ENCODE measurements at regions not wholly inside any gene's neighbourhood (a gene's known extent, or its start where the extent isn't known, plus 50 kb on each side); places are given as distances from the start of the nearest gene placed in this dataset.

DNA sequence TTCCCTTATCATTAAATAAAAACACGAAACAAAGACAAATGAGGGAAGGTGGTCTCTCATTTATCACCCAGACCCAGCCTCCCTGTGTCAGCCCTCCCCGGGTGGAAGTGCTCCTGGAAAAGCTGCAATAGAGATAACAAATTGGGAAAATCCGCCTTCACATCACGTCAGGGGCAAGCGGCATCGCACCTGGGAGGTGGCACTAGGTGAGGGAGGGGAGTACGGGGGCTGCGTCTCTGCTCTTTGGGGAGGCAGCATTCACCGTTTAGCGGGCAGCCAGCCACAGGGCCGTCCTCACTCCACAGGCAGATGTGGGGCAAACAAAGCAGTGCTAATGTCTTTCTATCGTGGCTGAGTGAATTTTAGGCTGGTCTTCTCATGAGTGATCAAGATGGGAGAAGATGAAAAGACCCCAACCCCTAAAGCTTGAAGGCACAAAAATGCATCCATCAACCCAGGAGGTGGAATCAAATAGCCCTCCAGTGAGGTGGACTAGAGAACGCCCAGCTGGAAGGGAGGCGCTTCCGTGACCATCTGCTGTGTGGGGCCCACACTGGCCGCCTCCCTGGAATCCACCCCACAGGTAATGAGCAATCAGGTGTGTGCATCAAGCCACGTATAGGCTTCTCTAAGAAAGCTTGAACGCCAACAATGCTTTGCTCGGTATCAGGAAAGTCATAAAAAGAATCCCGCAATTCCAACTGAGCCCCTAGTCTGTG lies 629.5 kb downstream of the BRD1 start:
- DNase-seq (ENCODE audit: low read depth in 2 of 2): no peak

- no peak for DNase-seq (ENCODE audit: low read depth in 2 of 2)
Observed at GRCh38 chr22:49197505-49197904, 630.2 kb downstream of the BRD1 start.

DNA sequence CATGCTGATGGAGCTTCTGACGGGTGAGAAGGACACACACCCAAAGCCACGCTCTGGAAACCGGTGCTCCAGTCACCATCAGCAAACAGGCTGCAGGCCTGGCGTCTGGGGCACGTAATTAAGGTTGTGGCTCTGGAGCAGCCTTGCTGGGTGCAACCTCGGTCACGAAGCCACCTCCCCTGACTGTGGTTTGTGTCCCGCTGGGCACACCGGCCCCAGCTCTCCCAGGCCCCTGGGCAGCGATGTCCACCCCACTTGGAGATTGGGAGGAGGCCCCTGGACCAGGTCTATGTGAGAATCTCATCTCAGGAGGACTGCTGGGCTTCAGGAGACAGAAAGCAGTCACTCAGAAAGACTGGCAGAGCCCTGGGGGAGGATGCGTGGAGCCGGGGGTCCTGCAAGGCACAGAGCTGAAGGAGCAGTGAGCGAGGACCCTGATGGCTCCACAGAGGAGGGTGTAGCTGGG lies 631.6 kb downstream of the BRD1 start:
- DNase-seq (ENCODE audit: low read depth in 2 of 2): no peak

DNA sequence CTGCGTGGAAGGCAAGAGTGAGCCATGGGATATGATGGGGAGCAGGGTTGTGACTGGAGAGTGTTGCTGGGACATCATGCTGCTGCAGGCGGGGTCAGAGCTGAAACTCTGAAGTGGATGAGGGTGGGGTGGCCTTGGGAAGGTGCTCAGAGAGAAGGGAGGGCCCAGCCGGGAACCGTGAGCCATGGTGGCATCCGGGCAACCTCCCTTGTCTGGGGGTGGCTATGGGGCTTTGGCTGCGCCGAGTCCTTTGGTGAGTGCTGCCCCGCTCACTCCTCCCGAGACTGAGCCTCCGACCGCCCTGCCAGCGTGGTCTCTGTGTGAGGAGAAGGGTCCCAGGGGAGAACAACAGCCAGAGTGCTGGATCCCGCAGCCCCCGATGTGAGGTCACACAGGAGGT lies 632.0 kb downstream of the BRD1 start:
- no peak for DNase-seq (ENCODE audit: low read depth in 2 of 2)

- DNase-seq (ENCODE audit: low read depth in 2 of 2): no peak
Observed at GRCh38 chr22:49193901-49194465, 633.7 kb downstream of the BRD1 start.

DNA sequence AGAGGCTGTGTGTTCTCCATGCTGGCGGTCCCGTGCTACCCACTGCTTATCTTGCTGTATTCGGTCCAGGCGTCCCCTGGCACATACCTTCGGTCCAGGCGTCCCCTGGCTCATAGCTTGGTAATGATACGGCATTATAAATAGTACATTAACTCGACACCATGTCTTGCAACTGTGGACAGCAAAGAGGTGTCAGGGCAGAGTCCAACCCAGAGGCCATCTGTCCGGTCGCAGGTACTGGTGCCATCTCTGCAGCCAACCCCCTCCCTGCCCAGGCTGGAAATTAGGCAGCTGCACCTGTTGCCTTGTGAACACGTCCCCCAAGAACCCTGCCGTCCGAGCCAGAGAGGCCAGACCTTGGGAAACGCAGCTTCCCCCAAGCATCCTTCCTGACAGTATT lies 634.3 kb downstream of the BRD1 start:
- no peak for DNase-seq (ENCODE audit: low read depth in 2 of 2)

GRCh38 chr22:49192857-49193250 lies 634.8 kb downstream of the BRD1 start:
- DNase-seq (ENCODE audit: low read depth in 2 of 2): no peak

DNA sequence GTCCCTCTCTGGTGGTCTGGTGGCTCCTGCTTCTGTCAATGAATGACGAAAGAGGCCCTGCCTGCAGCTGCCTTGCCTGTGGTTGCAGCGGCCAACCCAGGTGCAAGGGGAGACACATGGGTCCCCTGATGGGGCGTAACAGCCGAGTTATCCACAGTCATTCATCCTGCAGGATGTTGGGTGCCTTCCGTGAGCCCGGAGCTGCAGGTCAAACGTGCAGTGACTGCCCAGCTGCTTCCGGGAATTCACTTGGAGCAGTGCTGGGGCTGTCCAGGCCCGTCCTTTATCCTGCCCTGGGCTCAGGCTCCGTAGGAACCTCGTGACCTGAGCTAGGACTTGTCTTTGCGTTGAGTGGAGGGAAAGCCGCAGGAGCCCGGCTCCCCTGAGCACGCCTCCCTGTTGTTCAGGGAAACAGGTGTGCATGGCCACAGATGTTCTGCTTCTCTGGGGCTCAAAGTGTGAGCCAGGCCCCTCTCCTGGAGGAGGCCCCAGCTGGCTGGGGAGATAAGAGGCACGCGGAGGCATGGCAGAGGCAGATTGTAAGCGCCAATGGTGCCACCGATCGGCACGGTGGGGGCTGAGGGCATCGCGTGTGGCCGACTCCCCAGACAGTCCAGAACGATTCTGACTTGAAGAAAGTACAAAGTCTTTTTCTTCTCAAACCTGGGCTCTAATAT lies 635.4 kb downstream of the BRD1 start:
- DNase-seq (ENCODE audit: low read depth in 2 of 2): no peak

DNA sequence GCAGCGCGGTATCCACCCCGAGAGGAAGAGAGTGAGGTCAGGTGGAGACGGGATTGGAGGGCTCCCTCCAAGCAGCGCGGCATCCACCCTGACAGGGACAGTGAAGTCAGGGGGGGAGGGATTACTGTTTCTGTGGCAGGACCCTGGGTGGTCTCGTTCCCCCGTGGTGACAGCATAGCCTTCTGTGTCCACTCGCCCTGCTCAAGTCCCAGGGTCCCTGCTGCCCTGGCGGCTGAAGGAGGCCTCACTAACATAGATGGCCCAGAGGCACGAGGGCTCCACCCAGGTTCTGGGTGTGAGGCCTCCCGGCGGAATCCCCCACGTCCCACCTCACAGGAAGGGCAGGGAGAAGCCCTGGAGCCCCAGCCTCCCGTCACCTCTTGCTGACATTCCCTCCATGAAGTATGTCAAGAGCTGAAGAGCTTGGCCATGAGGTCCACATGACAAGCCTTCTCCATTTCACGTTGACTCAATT lies 636.1 kb downstream of the BRD1 start:
- DNase-seq (ENCODE audit: low read depth in 2 of 2): no peak

DNA sequence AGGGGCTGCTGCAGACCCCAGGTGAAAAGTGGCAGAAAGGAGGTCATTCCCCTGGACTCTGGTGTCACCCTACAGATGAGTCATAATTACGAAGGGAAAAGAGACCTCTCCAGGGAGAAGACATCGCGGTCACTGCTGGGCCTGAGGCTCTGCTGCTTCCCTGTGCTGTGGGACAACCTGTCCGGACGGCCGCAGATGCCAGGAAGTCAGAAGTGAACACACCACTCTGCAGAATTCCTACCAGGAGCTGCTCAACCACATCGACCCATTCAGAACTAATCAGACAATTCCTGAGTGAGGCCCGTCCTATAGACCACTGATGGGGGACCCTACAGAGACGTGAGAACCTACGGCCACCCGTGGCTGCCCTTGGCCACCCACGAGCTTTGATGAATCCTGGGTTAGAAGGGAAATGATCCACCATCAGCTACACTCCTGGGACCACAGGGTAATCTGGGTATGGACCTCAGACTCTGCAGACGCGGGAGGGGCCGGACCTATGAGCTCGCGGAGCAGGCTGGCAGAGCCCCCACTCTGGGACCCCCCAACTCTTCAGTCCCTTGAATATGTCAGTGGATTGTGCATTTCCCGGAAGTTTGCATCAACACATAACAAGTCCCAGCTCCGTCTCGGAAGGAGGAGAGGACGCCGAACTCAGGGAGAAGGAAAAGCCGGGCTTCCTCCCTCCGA lies 636.7 kb downstream of the BRD1 start:
- DNase-seq (ENCODE audit: low read depth in 2 of 2): no peak

GRCh38 chr22:49189871-49190270 lies 637.8 kb downstream of the BRD1 start:
- no peak for DNase-seq (ENCODE audit: low read depth in 2 of 2)

GRCh38 chr22:49188591-49188990 lies 639.1 kb downstream of the BRD1 start:
- DNase-seq (ENCODE audit: low read depth in 2 of 2): no peak

- no peak for DNase-seq (ENCODE audit: low read depth in 2 of 2)
Observed at GRCh38 chr22:49188091-49188490, 639.6 kb downstream of the BRD1 start.

- no peak for DNase-seq (ENCODE audit: low read depth in 2 of 2)
Observed at GRCh38 chr22:49186762-49187161, 640.9 kb downstream of the BRD1 start.

- no peak for DNase-seq (ENCODE audit: low read depth in 2 of 2)
Observed at GRCh38 chr22:49186293-49186692, 641.4 kb downstream of the BRD1 start.

DNA sequence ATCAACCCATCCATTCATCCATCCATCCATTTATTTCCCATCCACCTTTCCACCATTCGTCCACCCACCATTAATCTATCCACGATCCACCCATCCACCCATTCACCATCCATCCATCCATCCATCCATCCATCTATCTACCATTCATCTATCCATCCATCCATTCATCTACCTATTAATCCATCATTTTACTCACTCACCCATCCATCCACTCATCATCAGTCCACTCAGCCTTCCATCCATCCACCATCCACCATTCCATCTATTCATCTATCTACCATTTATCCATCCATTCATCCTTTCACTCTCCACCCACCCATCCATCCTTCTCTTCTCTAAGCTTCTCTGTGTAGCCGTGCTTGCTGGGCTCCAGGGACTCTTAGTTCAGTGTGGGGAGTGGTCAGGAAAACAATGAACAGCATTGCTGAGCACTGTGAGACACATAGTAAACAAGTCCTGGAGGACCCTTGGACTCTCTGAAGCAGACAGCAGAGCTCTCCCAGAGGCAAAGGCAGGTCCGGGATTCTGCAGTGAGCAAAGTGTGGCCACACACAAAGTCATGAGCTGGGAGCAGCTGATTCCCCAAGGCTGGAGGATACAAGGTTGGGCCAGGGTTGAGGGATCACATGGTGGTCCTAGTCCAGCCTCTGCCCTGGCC lies 642.2 kb downstream of the BRD1 start:
- DNase-seq (ENCODE audit: low read depth in 2 of 2): no peak

DNA sequence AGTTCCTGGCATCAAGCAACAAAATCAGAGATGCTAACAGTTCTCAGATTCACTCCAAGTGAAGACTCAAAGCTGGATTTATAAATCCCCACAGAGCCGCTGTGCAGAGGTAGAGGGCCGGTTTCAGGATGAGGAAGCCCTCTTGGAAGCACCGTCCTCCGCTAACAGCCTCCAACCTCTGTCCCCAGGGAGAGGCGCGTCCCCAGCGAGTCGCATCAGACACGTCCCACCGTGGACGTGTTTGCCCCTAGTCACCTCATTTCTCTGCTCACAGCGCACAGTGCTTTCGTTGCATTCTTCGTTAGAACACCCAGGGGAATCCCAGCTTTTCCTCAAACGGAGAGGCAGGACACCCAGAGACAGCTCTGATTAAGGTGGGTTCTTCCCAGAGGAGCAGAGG lies 642.9 kb downstream of the BRD1 start:
- no peak for DNase-seq (ENCODE audit: low read depth in 2 of 2)

DNA sequence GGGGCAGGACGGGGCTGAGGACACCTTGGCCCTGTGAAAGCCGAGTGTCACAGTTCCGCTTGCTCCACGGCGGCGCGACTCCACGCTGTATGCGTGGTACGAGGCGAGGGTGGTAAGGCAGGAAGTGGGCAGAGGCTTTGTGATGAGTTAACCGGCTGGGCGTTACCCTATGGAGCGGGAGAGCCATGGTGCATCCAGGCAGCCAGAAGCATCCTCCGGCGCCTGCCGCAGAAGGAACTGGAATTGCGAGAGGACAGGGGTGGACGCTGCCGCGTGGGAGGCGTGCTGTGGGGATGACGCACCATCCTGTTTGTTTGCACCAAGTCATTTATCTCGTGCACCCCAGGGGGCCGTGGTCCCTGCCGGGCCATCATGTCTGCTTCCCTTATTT lies 643.9 kb downstream of the BRD1 start:
- DNase-seq (ENCODE audit: low read depth in 2 of 2): no peak

DNA sequence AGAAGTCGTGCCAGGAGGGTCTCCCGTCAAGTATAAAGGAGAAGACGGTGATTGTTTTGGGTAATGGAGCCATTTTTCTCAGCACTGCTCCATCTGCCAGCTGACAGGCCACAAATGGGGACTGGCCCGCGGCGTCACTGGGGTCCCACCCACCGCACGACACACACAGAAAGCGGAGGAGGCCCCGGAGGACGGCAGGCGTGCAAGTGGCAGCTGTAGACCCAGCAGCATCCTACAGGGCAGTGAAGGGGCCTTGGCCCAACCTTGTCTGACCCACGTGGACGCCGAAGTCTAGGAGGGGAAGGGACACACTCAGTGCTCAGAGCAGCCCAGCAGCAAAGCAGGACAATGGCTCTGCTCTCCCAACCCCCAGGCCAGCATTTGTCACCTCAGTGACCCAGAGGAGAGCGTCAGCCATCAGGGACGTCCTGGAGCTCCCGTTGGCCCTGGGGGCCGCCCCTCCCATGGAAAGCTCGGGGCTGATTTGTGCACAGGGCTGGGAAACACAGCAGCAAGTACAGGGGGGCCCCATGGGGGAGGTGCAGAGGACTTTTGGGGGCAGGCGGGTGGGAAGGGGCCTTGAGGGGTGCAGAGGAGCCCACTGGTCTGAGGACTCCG lies 644.4 kb downstream of the BRD1 start:
- no peak for DNase-seq (ENCODE audit: low read depth in 2 of 2)

DNA sequence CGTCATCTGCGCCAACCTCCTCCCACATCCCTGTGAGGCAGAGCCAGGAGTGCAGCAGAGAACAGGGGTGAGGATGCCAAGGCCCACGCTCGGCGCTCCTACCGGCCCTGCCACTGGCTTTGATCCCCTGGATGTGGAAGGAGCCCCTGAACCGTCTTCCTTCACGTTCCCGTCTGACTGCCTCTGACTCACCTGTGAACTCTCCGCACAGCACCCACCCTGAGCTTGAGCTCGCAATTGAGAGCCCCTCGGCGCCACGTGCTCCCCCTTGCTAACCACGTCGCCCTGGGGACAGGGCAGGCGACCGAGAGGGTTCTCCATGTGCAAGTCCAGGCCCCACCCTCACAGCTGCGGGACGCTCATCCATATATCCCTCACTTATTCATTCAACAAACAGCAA lies 645.3 kb downstream of the BRD1 start:
- DNase-seq (ENCODE audit: low read depth in 2 of 2): no peak

GRCh38 chr22:49181942-49182341 lies 645.7 kb downstream of the BRD1 start:
- DNase-seq (ENCODE audit: low read depth in 2 of 2): no peak

DNA sequence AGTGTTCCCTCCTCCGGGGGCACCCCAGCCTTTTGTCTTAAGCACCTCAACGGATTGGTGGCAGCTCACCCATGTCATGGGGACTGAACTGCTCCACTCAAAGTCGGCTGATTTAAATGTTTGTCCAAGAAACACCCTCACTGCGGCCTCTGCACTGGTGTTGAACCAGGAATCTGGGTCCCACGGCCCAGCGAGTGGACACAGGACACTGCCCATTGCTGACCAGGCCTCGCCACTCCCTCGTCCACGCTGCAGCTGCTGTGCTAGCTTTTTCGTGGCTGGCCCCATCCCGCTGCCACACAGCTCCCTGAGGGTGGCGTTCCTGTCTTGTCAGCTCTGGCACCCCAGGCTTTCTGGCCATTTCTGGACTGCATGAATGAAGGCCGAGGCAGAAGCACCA lies 646.2 kb downstream of the BRD1 start:
- no peak for DNase-seq (ENCODE audit: low read depth in 2 of 2)
